ENCODE measurements at regions not wholly inside any gene's neighbourhood (a gene's known extent, or its start where the extent isn't known, plus 50 kb on each side); places are given as distances from the start of the nearest gene placed in this dataset.

- 0 out of 2 replicates have a peak overlapping the region, but pooled peaks have one; percentile 31 for H2BK20ac ChIP-seq (ENCODE audit: low read depth, low read length)
- no peak overlapping the region for H3K4ac ChIP-seq (ENCODE audit: low read depth, low read length)
- H3K56ac ChIP-seq (ENCODE audit: extremely low read depth, insufficient read depth, low read length), result no peak overlapping the region
- H4K20me1 ChIP-seq (ENCODE audit: insufficient read depth, low read length), result no peaks in the 10 kb centered on the region
- H4K5ac ChIP-seq (ENCODE audit: low read depth, low read length), result peak overlapping the region; percentile 73
- in situ Hi-C loops (cut with MboI; ENCODE audit: low sequenced_read_pairs), result no loop called here
- ATAC-seq (ENCODE audit: low read depth) (no peak; the same call in 1 of the 2 replicates), DNase-seq (peak; percentile 10)
- H3K4me3 ChIP-seq (ENCODE audit: insufficient read depth, low read depth, low read length), result no peak overlapping the region
- H3K9me1 ChIP-seq (ENCODE audit: insufficient read depth, low read length), result no peaks in the 10 kb centered on the region
- peaks cover 6% of the 10 kb centered on the region for H3K9me3 ChIP-seq (ENCODE audit: control insufficient read depth, insufficient read depth, low read length)
- H2AK5ac ChIP-seq (ENCODE audit: low read depth, low read length), result 0 out of 2 replicates have a peak overlapping the region, but pooled peaks have one; percentile 13
- H2BK120ac ChIP-seq (ENCODE audit: low read depth, low read length), result peak overlapping the region; percentile 3; the same call in 1 of the 2 replicates
- POLR2A ChIA-PET (ENCODE audit: unreplicated experiment), result no interaction called here
- no peaks in the 10 kb centered on the region for H3K36me3 ChIP-seq (ENCODE audit: control insufficient read depth, insufficient read depth, low read length)
- peak overlapping the region; percentile 55; the same call in 1 of the 2 replicates for H3K18ac ChIP-seq (ENCODE audit: low read depth, low read length)
- intact Hi-C loops (cut with micrococcal nuclease), result no loop called here
- H2AFZ ChIP-seq (replicated peaks; ENCODE audit: low read length, poor library complexity), result peak overlapping the region; percentile 36
- H2BK5ac ChIP-seq (ENCODE audit: low read depth, low read length, poor library complexity, severe bottlenecking), result peak overlapping the region; percentile 24
- H3K14ac ChIP-seq (replicated peaks; ENCODE audit: low read depth, low read length), result peak overlapping the region; percentile 19
- H2AK9ac ChIP-seq (replicated peaks; ENCODE audit: low read depth, low read length, poor library complexity), result peak overlapping the region; percentile 16
- peaks cover 11% of the 10 kb centered on the region for H3K4me1 ChIP-seq (ENCODE audit: control insufficient read depth, insufficient read depth, low read length)
- no peak overlapping the region for H3K9ac ChIP-seq (ENCODE audit: low read depth, low read length)
- BruUV-seq (replicated peaks), result no TSS peak
- 0 out of 2 replicates have a peak overlapping the region, but pooled peaks have one; percentile 3 for H3K27ac ChIP-seq (ENCODE audit: insufficient read depth, low read length)
- H3K27me3 ChIP-seq (ENCODE audit: control insufficient read depth, insufficient read depth, low read length), result no peaks in the 10 kb centered on the region
- no peaks in the 10 kb centered on the region for H3K79me1 ChIP-seq (ENCODE audit: low read depth in 1 of 2, low read length in 2 of 2)
- dilution Hi-C loops (cut with HindIII; ENCODE audit: low sequenced_read_pairs, unreplicated experiment), result no loop called here
- H3K23ac ChIP-seq (ENCODE audit: low read depth, low read length), result no peak overlapping the region
- H3K4me2 ChIP-seq (ENCODE audit: low read depth, low read length), result 0 out of 2 replicates have a peak overlapping the region, but pooled peaks have one; percentile 2
- WGBS, 2 experiments (ENCODE audit: extremely low coverage in 2 of 2, insufficient read length in 1 of 2), result 75% methylated on average over 6 of the region's 12 CpGs; no CpG with 5 or more reads in 1 of the 2 experiments
- H2BK15ac ChIP-seq (ENCODE audit: low read depth, low read length), result peak overlapping the region; percentile 32; the same call in 1 of the 3 replicates
- peak overlapping the region; percentile 24 to 71; a peak in 2 of 4 replicates for H4K8ac ChIP-seq (ENCODE audit: low read depth in 2 of 2, low read length in 2 of 2)
- CTCF ChIA-PET, result no interaction called here
- TF ChIP-seq NFE2L2 (IDR thresholded peaks at IDR 0.05; ENCODE audit: low read depth, low read length), result no peak
- H4K91ac ChIP-seq (ENCODE audit: insufficient read depth, low read depth, low read length), result peak overlapping the region; percentile 53; the same call in 1 of the 2 replicates
Observed at GRCh38 chr7:115274-115911, 77.0 kb upstream of the FAM20C start.

Measured in IMR-90 (cell line).